NT2/D1 (cell line): ENCODE measurements at regions not wholly inside any gene's neighbourhood (a gene's known extent, or its start where the extent isn't known, plus 50 kb on each side); places are given as distances from the start of the nearest gene placed in this dataset.

ENCODE experiments used
- DNase-seq: peaks from one replicate; pipeline ENCODE4 v3.0.0-alpha.2; 2011; ENCODE audit warnings: low read depth, low spot score
- H3K27me3 ChIP-seq: 2 replicates; pipeline ENCODE4 v1.6.0; 2011; ENCODE audit warnings: mild to moderate bottlenecking; ENCODE audit not compliant: insufficient read length, insufficient read depth
- H3K36me3 ChIP-seq: 2 replicates; pipeline ENCODE4 v1.6.1; 2011; ENCODE audit warnings: mild to moderate bottlenecking, low read length, mixed read lengths; ENCODE audit not compliant: insufficient read depth, insufficient read length
- H3K4me1 ChIP-seq: 2 replicates; pipeline ENCODE4 v1.5.1; 2011; ENCODE audit not compliant: insufficient read depth, insufficient read length
- H3K4me3 ChIP-seq: 2 replicates; pipeline ENCODE4 v1.5.1; 2011; ENCODE audit warnings: low read depth; ENCODE audit not compliant: insufficient read length
- H3K9ac ChIP-seq: 2 replicates; pipeline ENCODE4 v1.6.0; 2011; ENCODE audit warnings: low read depth; ENCODE audit not compliant: insufficient read length
- H3K9me3 ChIP-seq: 2 replicates; pipeline ENCODE4 v1.5.1; 2011; ENCODE audit warnings: mild to moderate bottlenecking, low read length; ENCODE audit not compliant: insufficient read depth
- SUZ12 ChIP-seq: IDR thresholded peaks from 2 replicates; pipeline ENCODE4 v1.6.1; 2011; ENCODE audit not compliant: insufficient read length, insufficient read depth; ENCODE audit errors: extremely low read depth
- YY1 ChIP-seq: IDR thresholded peaks from 2 replicates; pipeline ENCODE4 v1.6.1; 2011; ENCODE audit not compliant: insufficient read length, insufficient read depth
- ZNF274 ChIP-seq: IDR thresholded peaks from 2 replicates; pipeline ENCODE4 v1.6.1; 2011; ENCODE audit warnings: mild to moderate bottlenecking, low read depth, low read length

GRCh38 chr16:60299241-60299776 lies 1565.2 kb upstream of the GOT2 start:
- H3K9ac ChIP-seq, result no peak overlapping the region
- no peak overlapping the region for H3K4me3 ChIP-seq
- no peaks in the 10 kb centered on the region for H3K4me1 ChIP-seq
- H3K9me3 ChIP-seq, result no peaks in the 10 kb centered on the region
- no peak for DNase-seq
- no peaks in the 10 kb centered on the region for H3K36me3 ChIP-seq
- no peaks in the 10 kb centered on the region for H3K27me3 ChIP-seq
- TF ChIP-seq ZNF274, result no peak
- no peak for TF ChIP-seq SUZ12
- TF ChIP-seq YY1, result no peak

GRCh38 chr16:60295451-60295850 lies 1561.3 kb upstream of the GOT2 start:
- Histone ChIP-seq H3K9me3 (no peaks in the 10 kb centered on the region), H3K36me3 (no peaks in the 10 kb centered on the region), H3K9ac (no peak overlapping the region), H3K27me3 (no peaks in the 10 kb centered on the region), H3K4me3 (no peak overlapping the region), H3K4me1 (no peaks in the 10 kb centered on the region)
- DNase-seq, result no peak
- TF ChIP-seq YY1, result no peak
- no peak for TF ChIP-seq SUZ12
- no peak for TF ChIP-seq ZNF274

GRCh38 chr16:60285794-60286193 lies 1551.7 kb upstream of the GOT2 start:
- no peak for DNase-seq
- peaks cover 6% of the 10 kb centered on the region; the same call in 1 of the 2 replicates for H3K9me3 ChIP-seq
- H3K4me3 ChIP-seq, result no peak overlapping the region
- no peak overlapping the region for H3K9ac ChIP-seq
- no peak for TF ChIP-seq YY1
- no peak for TF ChIP-seq ZNF274
- TF ChIP-seq SUZ12, result no peak
- no peaks in the 10 kb centered on the region for H3K27me3 ChIP-seq
- no peaks in the 10 kb centered on the region for H3K36me3 ChIP-seq
- H3K4me1 ChIP-seq, result no peaks in the 10 kb centered on the region

GRCh38 chr16:60279061-60279665 lies 1545.0 kb upstream of the GOT2 start:
- Histone ChIP-seq H3K4me3 (no peak overlapping the region), H3K27me3 (no peaks in the 10 kb centered on the region), H3K36me3 (no peaks in the 10 kb centered on the region), H3K9ac (no peak overlapping the region), H3K4me1 (no peaks in the 10 kb centered on the region), H3K9me3 (no peaks in the 10 kb centered on the region)
- DNase-seq, result no peak
- TF ChIP-seq YY1 (no peak), SUZ12 (no peak), ZNF274 (no peak)

- Histone ChIP-seq H3K9ac (no peak overlapping the region), H3K27me3 (no peaks in the 10 kb centered on the region), H3K4me3 (no peak overlapping the region), H3K4me1 (no peaks in the 10 kb centered on the region), H3K9me3 (no peaks in the 10 kb centered on the region), H3K36me3 (no peaks in the 10 kb centered on the region)
- DNase-seq, result no peak
- TF ChIP-seq ZNF274 (no peak), SUZ12 (no peak), YY1 (no peak)
These were observed 1540.4 kb upstream of the GOT2 start for GRCh38 chr16:60274431-60275019.

- no peak overlapping the region for H3K9ac ChIP-seq
- H3K4me1 ChIP-seq, result no peaks in the 10 kb centered on the region
- H3K27me3 ChIP-seq, result no peaks in the 10 kb centered on the region
- no peaks in the 10 kb centered on the region for H3K9me3 ChIP-seq
- no peak overlapping the region for H3K4me3 ChIP-seq
- no peak for TF ChIP-seq SUZ12
- no peak for TF ChIP-seq ZNF274
- TF ChIP-seq YY1, result no peak
- no peaks in the 10 kb centered on the region for H3K36me3 ChIP-seq
- no peak for DNase-seq
These were observed 1537.7 kb upstream of the GOT2 start for GRCh38 chr16:60271781-60272180.

GRCh38 chr16:60271025-60271771 lies 1537.1 kb upstream of the GOT2 start:
- DNase-seq, result no peak
- no peak overlapping the region for H3K9ac ChIP-seq
- no peaks in the 10 kb centered on the region for H3K27me3 ChIP-seq
- no peaks in the 10 kb centered on the region for H3K4me1 ChIP-seq
- TF ChIP-seq SUZ12 (no peak), ZNF274 (no peak), YY1 (no peak)
- no peaks in the 10 kb centered on the region for H3K36me3 ChIP-seq
- H3K4me3 ChIP-seq, result no peak overlapping the region
- H3K9me3 ChIP-seq, result no peaks in the 10 kb centered on the region
